ENCODE measurements at regions not wholly inside any gene's neighbourhood (a gene's known extent, or its start where the extent isn't known, plus 50 kb on each side); places are given as distances from the start of the nearest gene placed in this dataset.

GRCh38 chr9:29741169-29741568, 2167.9 kb upstream of the C9orf72 start:
- ATAC-seq = no peak
- Histone ChIP-seq H3K4me2 (ENCODE audit: low read length) (no peak overlapping the region), H3K4me1 (ENCODE audit: control insufficient read depth in 1 of 2, insufficient read depth in 2 of 2, low read length in 2 of 2) (no peaks in the 10 kb centered on the region), H3K9me3 (ENCODE audit: control insufficient read depth in 1 of 2, insufficient read depth in 1 of 2, low read depth in 1 of 2, low read length in 2 of 2) (no peaks in the 10 kb centered on the region), H3K27me3 (ENCODE audit: insufficient read depth, low read length) (no peaks in the 10 kb centered on the region), H3K4me3 (replicated peaks in 1 of 2; ENCODE audit: low read depth in 1 of 2, low read length in 2 of 2) (no peak overlapping the region), H3K36me3 (ENCODE audit: control insufficient read depth in 1 of 2, insufficient read depth in 2 of 2, low read length in 2 of 2) (no peaks in the 10 kb centered on the region), H4K20me1 (ENCODE audit: insufficient read depth) (no peaks in the 10 kb centered on the region), H3K79me2 (ENCODE audit: insufficient read depth, low read length) (no peaks in the 10 kb centered on the region), H3K9me2 (ENCODE audit: insufficient read depth) (no peaks in the 10 kb centered on the region), H3K27ac (ENCODE audit: low read depth, low read length) (no peak overlapping the region), H3K9ac (ENCODE audit: low read length) (no peak overlapping the region), H2AFZ (ENCODE audit: low read depth, low read length, poor library complexity, severe bottlenecking) (no peak overlapping the region)
- no peak for DNase-seq (ENCODE audit: low read depth, low spot score)
- RAD21 ChIA-PET (ENCODE audit: low non-redundant PET in 1 of 2, low total read pairs in 2 of 2, uncharacterized antibody in 2 of 2, unreplicated experiment in 2 of 2) = no interaction called here
- BruUV-seq (replicated peaks) = no TSS peak
- intact Hi-C loops (cut with micrococcal nuclease) = no loop called here
- POLR2A ChIA-PET = no interaction called here
- no peak for TF ChIP-seq FOSL1 (IDR thresholded peaks at IDR 0.05; ENCODE audit: low read depth)
- no peak for TF ChIP-seq ZFX (IDR thresholded peaks at IDR 0.05)
- CTCF ChIA-PET = no interaction called here

- H3K4me3 ChIP-seq (replicated peaks in 1 of 2; ENCODE audit: low read depth in 1 of 2, low read length in 2 of 2) = no peak overlapping the region
- H3K79me2 ChIP-seq (ENCODE audit: insufficient read depth, low read length) = no peaks in the 10 kb centered on the region
- ChIA-PET RAD21 (ENCODE audit: low non-redundant PET in 1 of 2, low total read pairs in 2 of 2, uncharacterized antibody in 2 of 2, unreplicated experiment in 2 of 2) (no interaction called here), CTCF (no interaction called here), POLR2A (no interaction called here)
- no peaks in the 10 kb centered on the region for H3K4me1 ChIP-seq (ENCODE audit: control insufficient read depth in 1 of 2, insufficient read depth in 2 of 2, low read length in 2 of 2)
- no peaks in the 10 kb centered on the region for H4K20me1 ChIP-seq (ENCODE audit: insufficient read depth)
- no peak overlapping the region for H3K27ac ChIP-seq (ENCODE audit: low read depth, low read length)
- no peaks in the 10 kb centered on the region for H3K27me3 ChIP-seq (ENCODE audit: insufficient read depth, low read length)
- intact Hi-C loops (cut with micrococcal nuclease) = no loop called here
- no TSS peak for BruUV-seq (replicated peaks)
- no peaks in the 10 kb centered on the region for H3K9me2 ChIP-seq (ENCODE audit: insufficient read depth)
- no peaks in the 10 kb centered on the region for H3K9me3 ChIP-seq (ENCODE audit: control insufficient read depth in 1 of 2, insufficient read depth in 1 of 2, low read depth in 1 of 2, low read length in 2 of 2)
- H3K9ac ChIP-seq (ENCODE audit: low read length) = no peak overlapping the region
- H3K4me2 ChIP-seq (ENCODE audit: low read length) = no peak overlapping the region
- H2AFZ ChIP-seq (ENCODE audit: low read depth, low read length, poor library complexity, severe bottlenecking) = no peak overlapping the region
- TF ChIP-seq CTCF (IDR thresholded peaks at IDR 0.05 in 2 of 3, conservative IDR thresholded peaks at IDR 0.05 in 1 of 3; ENCODE audit: borderline replicate concordance in 1 of 3, insufficient read depth in 1 of 3, low read depth in 2 of 3, low read length in 2 of 3) (no peak), EGR1 (IDR thresholded peaks at IDR 0.05; ENCODE audit: low read depth) (no peak), POLR2AphosphoS5 (IDR thresholded peaks at IDR 0.05; ENCODE audit: low read depth, low read length) (no peak), REST (IDR thresholded peaks at IDR 0.05; ENCODE audit: low read depth) (no peak), TCF7L2 (IDR thresholded peaks at IDR 0.05; ENCODE audit: borderline replicate concordance, extremely low read depth, insufficient read depth, insufficient read length) (no peak), ZNF274 (IDR thresholded peaks at IDR 0.05; ENCODE audit: low read depth, low read length) (no peak), JUND (IDR thresholded peaks at IDR 0.05) (no peak), SIN3A (IDR thresholded peaks at IDR 0.05; ENCODE audit: low read depth) (no peak), EZH2 (IDR thresholded peaks at IDR 0.05) (no peak), CEBPB (IDR thresholded peaks at IDR 0.05; ENCODE audit: low read depth) (no peak), FOSL1 (IDR thresholded peaks at IDR 0.05; ENCODE audit: low read depth) (no peak), POLR2A (IDR thresholded peaks at IDR 0.05; ENCODE audit: borderline replicate concordance, extremely low read depth, insufficient read depth, insufficient read length) (no peak), CBX3 (IDR thresholded peaks at IDR 0.05; ENCODE audit: low read depth) (no peak)
- no peaks in the 10 kb centered on the region for H3K36me3 ChIP-seq (ENCODE audit: control insufficient read depth in 1 of 2, insufficient read depth in 2 of 2, low read length in 2 of 2)
- ATAC-seq (no peak), DNase-seq (ENCODE audit: low read depth, low spot score) (no peak)
Measured at GRCh38 chr9:29750062-29750461, 2176.8 kb upstream of the C9orf72 start.
